ENCODE measurements at regions not wholly inside any gene's neighbourhood (a gene's known extent, or its start where the extent isn't known, plus 50 kb on each side); places are given as distances from the start of the nearest gene placed in this dataset.

GRCh38 chr16:64870859-64871258 lies 251.0 kb downstream of the CDH11 start:
- POLR2A ChIA-PET = no interaction called here
- Mint-ChIP-seq H3K27ac (no peak overlapping the region), H3K36me3 (no peaks in the 10 kb centered on the region), H3K4me1 (no peaks in the 10 kb centered on the region), H3K9me3 (peaks cover 5 to 36% (median 9%) of the 10 kb centered on the region in 5 donors), H3K27me3 (no peaks in the 10 kb centered on the region), H3K4me3 (no peak overlapping the region)
- Histone ChIP-seq H3K27me3 (ENCODE audit: insufficient read depth, low read length, poor library complexity, severe bottlenecking) (no peaks in the 10 kb centered on the region), H3K9me3 (ENCODE audit: low read length) (no peaks in the 10 kb centered on the region), H3K36me3 (ENCODE audit: insufficient read depth, low read length) (no peaks in the 10 kb centered on the region), H3K4me3 (ENCODE audit: low read length) (no peak overlapping the region), H3K4me1 (ENCODE audit: insufficient read depth, low read length) (no peaks in the 10 kb centered on the region), H3K27ac (ENCODE audit: low read depth, low read length) (no peak overlapping the region)
- CTCF ChIA-PET = no interaction called here
- DNase-seq = no peak

DNA sequence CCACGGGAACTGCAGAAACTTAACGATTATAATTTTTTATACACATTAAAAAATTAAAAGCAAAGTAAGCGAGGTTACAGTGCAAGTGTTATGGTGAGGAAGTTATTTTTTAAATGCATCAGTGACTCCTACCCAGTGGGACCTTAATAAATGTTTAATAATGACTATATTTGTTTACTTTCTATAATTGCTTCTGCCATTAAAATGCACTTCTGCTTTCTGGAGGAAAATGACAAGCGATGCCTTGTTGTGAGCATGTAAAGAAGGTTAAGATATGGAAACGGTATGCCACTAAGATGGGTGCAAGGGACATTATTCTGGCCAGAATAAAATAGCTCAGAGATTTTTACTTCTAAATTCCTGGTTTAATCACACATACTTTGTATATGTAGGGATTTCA lies 252.1 kb downstream of the CDH11 start:
- DNase-seq = no peak
- Mint-ChIP-seq H3K4me3 (no peak overlapping the region), H3K27ac (no peak overlapping the region), H3K27me3 (no peaks in the 10 kb centered on the region), H3K9me3 (peaks cover 5 to 36% (median 9%) of the 10 kb centered on the region in 5 donors), H3K36me3 (no peaks in the 10 kb centered on the region), H3K4me1 (no peaks in the 10 kb centered on the region)
- Histone ChIP-seq H3K9me3 (ENCODE audit: low read length) (no peaks in the 10 kb centered on the region), H3K27me3 (ENCODE audit: insufficient read depth, low read length, poor library complexity, severe bottlenecking) (no peaks in the 10 kb centered on the region), H3K4me1 (ENCODE audit: insufficient read depth, low read length) (no peaks in the 10 kb centered on the region), H3K4me3 (ENCODE audit: low read length) (no peak overlapping the region), H3K27ac (ENCODE audit: low read depth, low read length) (no peak overlapping the region), H3K36me3 (ENCODE audit: insufficient read depth, low read length) (no peaks in the 10 kb centered on the region)
- CTCF ChIA-PET = no interaction called here
- POLR2A ChIA-PET = no interaction called here

- H3K27me3 Mint-ChIP-seq = no peaks in the 10 kb centered on the region
- no peak overlapping the region for H3K27ac ChIP-seq (ENCODE audit: low read depth, low read length)
- no peak overlapping the region for H3K4me3 Mint-ChIP-seq
- H3K27ac Mint-ChIP-seq = no peak overlapping the region
- ChIA-PET POLR2A (no interaction called here), CTCF (no interaction called here)
- H3K4me1 ChIP-seq (ENCODE audit: insufficient read depth, low read length) = no peaks in the 10 kb centered on the region
- H3K36me3 Mint-ChIP-seq = no peaks in the 10 kb centered on the region
- no peaks in the 10 kb centered on the region for H3K4me1 Mint-ChIP-seq
- no peaks in the 10 kb centered on the region for H3K27me3 ChIP-seq (ENCODE audit: insufficient read depth, low read length, poor library complexity, severe bottlenecking)
- no peak for DNase-seq
- no peak overlapping the region for H3K4me3 ChIP-seq (ENCODE audit: low read length)
- no peaks in the 10 kb centered on the region for H3K9me3 ChIP-seq (ENCODE audit: low read length)
- peaks cover 3 to 28% (median 9%) of the 10 kb centered on the region in 5 donors for H3K9me3 Mint-ChIP-seq
- H3K36me3 ChIP-seq (ENCODE audit: insufficient read depth, low read length) = no peaks in the 10 kb centered on the region
Observed at GRCh38 chr16:64866021-64866420, 255.8 kb downstream of the CDH11 start.

DNA sequence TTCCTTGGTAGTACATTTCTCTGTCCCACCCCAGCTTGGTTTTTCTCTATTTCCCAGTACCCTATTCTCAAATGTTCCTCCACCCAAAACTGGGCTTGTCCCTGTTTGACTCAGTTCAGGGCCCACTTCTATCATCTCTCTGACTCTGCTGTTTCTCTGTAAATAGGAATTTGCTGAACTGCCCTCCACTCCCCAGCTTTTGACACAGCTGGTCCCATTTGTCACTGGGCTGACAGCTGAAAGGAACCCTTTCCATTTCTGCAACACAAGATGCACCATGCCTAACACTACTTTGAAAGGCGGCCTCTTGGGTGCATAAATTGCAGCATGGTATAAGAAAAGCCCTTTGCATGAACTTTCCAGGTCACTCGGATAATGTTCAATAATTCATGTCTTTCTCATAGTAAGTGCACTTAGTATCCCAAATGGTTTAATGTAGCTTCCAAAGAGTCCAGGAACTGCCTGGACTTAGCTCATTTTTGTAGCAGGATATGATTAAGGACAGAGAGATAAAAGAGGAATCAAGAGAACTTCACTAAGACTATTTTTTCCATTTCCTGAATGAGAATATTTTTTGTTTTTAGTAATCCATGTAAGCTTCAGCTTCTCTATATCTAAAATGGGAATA lies 256.7 kb downstream of the CDH11 start:
- DNase-seq = no peak
- Mint-ChIP-seq H3K4me3 (no peak overlapping the region), H3K4me1 (no peaks in the 10 kb centered on the region), H3K9me3 (peaks cover 8 to 26% (median 12%) of the 10 kb centered on the region in 5 donors), H3K36me3 (peaks cover 0 to 3% (median 0%) of the 10 kb centered on the region in 3 donors), H3K27me3 (no peaks in the 10 kb centered on the region), H3K27ac (no peak overlapping the region)
- H3K4me3 ChIP-seq (ENCODE audit: low read length) = no peak overlapping the region
- H3K36me3 ChIP-seq (ENCODE audit: insufficient read depth, low read length) = no peaks in the 10 kb centered on the region
- ChIA-PET CTCF (no interaction called here), POLR2A (no interaction called here)
- H3K9me3 ChIP-seq (ENCODE audit: low read length) = no peaks in the 10 kb centered on the region
- no peak overlapping the region for H3K27ac ChIP-seq (ENCODE audit: low read depth, low read length)
- no peaks in the 10 kb centered on the region for H3K4me1 ChIP-seq (ENCODE audit: insufficient read depth, low read length)
- H3K27me3 ChIP-seq (ENCODE audit: insufficient read depth, low read length, poor library complexity, severe bottlenecking) = no peaks in the 10 kb centered on the region

- no peak overlapping the region for H3K27ac Mint-ChIP-seq
- Histone ChIP-seq H3K9me3 (ENCODE audit: low read length) (no peaks in the 10 kb centered on the region), H3K4me1 (ENCODE audit: insufficient read depth, low read length) (no peaks in the 10 kb centered on the region), H3K27me3 (ENCODE audit: insufficient read depth, low read length, poor library complexity, severe bottlenecking) (no peaks in the 10 kb centered on the region), H3K36me3 (ENCODE audit: insufficient read depth, low read length) (no peaks in the 10 kb centered on the region), H3K4me3 (ENCODE audit: low read length) (no peak overlapping the region), H3K27ac (ENCODE audit: low read depth, low read length) (no peak overlapping the region)
- H3K27me3 Mint-ChIP-seq = no peaks in the 10 kb centered on the region
- CTCF ChIA-PET = no interaction called here
- H3K4me3 Mint-ChIP-seq = no peak overlapping the region
- H3K36me3 Mint-ChIP-seq = peaks cover 0 to 3% (median 0%) of the 10 kb centered on the region in 3 donors
- POLR2A ChIA-PET = no interaction called here
- peaks cover 9 to 33% (median 12%) of the 10 kb centered on the region in 5 donors for H3K9me3 Mint-ChIP-seq
- H3K4me1 Mint-ChIP-seq = no peaks in the 10 kb centered on the region
- no peak for DNase-seq
Observed at GRCh38 chr16:64864232-64864809, 257.5 kb downstream of the CDH11 start.

GRCh38 chr16:64858076-64858475 lies 263.8 kb downstream of the CDH11 start:
- ChIA-PET POLR2A (no interaction called here), CTCF (no interaction called here)
- peaks cover 0 to 3% (median 0%) of the 10 kb centered on the region in 3 donors for H3K36me3 Mint-ChIP-seq
- Histone ChIP-seq H3K9me3 (ENCODE audit: low read length) (no peaks in the 10 kb centered on the region), H3K36me3 (ENCODE audit: insufficient read depth, low read length) (no peaks in the 10 kb centered on the region), H3K27me3 (ENCODE audit: insufficient read depth, low read length, poor library complexity, severe bottlenecking) (no peaks in the 10 kb centered on the region), H3K4me1 (ENCODE audit: insufficient read depth, low read length) (no peaks in the 10 kb centered on the region), H3K4me3 (ENCODE audit: low read length) (no peak overlapping the region), H3K27ac (ENCODE audit: low read depth, low read length) (no peak overlapping the region)
- H3K4me3 Mint-ChIP-seq = no peak overlapping the region
- H3K27me3 Mint-ChIP-seq = no peaks in the 10 kb centered on the region
- DNase-seq = no peak
- peaks cover 6 to 38% (median 12%) of the 10 kb centered on the region in 5 donors for H3K9me3 Mint-ChIP-seq
- no peak overlapping the region for H3K27ac Mint-ChIP-seq
- no peaks in the 10 kb centered on the region for H3K4me1 Mint-ChIP-seq

DNA sequence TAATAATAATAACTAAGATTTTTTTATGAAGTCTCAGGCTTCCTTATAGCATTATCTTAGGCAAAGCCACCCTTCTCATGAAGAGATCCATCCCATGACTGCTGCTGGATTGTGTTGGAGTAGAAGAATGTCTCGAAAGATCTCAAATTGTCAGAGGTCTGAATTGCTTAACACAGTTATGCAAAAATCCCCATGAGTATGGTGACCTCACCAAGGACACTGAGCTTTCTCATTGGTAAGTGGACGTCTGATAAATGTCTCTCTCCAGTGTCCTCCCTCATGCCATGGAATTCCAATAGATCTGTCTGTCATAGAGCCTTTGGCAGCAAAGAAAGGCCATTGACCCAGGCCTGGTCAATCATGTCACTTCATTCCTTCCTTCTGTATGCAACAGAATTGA lies 264.5 kb downstream of the CDH11 start:
- CTCF ChIA-PET = no interaction called here
- DNase-seq = no peak
- Histone ChIP-seq H3K9me3 (ENCODE audit: low read length) (no peaks in the 10 kb centered on the region), H3K4me3 (ENCODE audit: low read length) (no peak overlapping the region), H3K4me1 (ENCODE audit: insufficient read depth, low read length) (no peaks in the 10 kb centered on the region), H3K36me3 (ENCODE audit: insufficient read depth, low read length) (no peaks in the 10 kb centered on the region), H3K27ac (ENCODE audit: low read depth, low read length) (no peak overlapping the region), H3K27me3 (ENCODE audit: insufficient read depth, low read length, poor library complexity, severe bottlenecking) (no peaks in the 10 kb centered on the region)
- Mint-ChIP-seq H3K9me3 (peaks cover 6 to 32% (median 12%) of the 10 kb centered on the region in 5 donors), H3K4me3 (no peak overlapping the region), H3K27ac (no peak overlapping the region), H3K27me3 (no peaks in the 10 kb centered on the region), H3K4me1 (no peaks in the 10 kb centered on the region), H3K36me3 (peaks cover 0 to 3% (median 0%) of the 10 kb centered on the region in 3 donors)
- POLR2A ChIA-PET = no interaction called here

- Histone ChIP-seq H3K9me3 (ENCODE audit: low read length) (no peaks in the 10 kb centered on the region), H3K4me1 (ENCODE audit: insufficient read depth, low read length) (no peaks in the 10 kb centered on the region), H3K27ac (ENCODE audit: low read depth, low read length) (no peak overlapping the region), H3K27me3 (ENCODE audit: insufficient read depth, low read length, poor library complexity, severe bottlenecking) (no peaks in the 10 kb centered on the region), H3K36me3 (ENCODE audit: insufficient read depth, low read length) (no peaks in the 10 kb centered on the region), H3K4me3 (ENCODE audit: low read length) (no peak overlapping the region)
- H3K27ac Mint-ChIP-seq = no peak overlapping the region
- peaks cover 4 to 25% (median 11%) of the 10 kb centered on the region in 5 donors for H3K9me3 Mint-ChIP-seq
- no peaks in the 10 kb centered on the region for H3K36me3 Mint-ChIP-seq
- H3K27me3 Mint-ChIP-seq = no peaks in the 10 kb centered on the region
- H3K4me1 Mint-ChIP-seq = no peaks in the 10 kb centered on the region
- no peak for DNase-seq
- POLR2A ChIA-PET = no interaction called here
- CTCF ChIA-PET = no interaction called here
- no peak overlapping the region for H3K4me3 Mint-ChIP-seq
Observed at GRCh38 chr16:64853551-64853950, 268.3 kb downstream of the CDH11 start.

Data from CD8-positive, alpha-beta memory T cell (primary cell).